ENCODE measurements at regions not wholly inside any gene's neighbourhood (a gene's known extent, or its start where the extent isn't known, plus 50 kb on each side); places are given as distances from the start of the nearest gene placed in this dataset.

DNA sequence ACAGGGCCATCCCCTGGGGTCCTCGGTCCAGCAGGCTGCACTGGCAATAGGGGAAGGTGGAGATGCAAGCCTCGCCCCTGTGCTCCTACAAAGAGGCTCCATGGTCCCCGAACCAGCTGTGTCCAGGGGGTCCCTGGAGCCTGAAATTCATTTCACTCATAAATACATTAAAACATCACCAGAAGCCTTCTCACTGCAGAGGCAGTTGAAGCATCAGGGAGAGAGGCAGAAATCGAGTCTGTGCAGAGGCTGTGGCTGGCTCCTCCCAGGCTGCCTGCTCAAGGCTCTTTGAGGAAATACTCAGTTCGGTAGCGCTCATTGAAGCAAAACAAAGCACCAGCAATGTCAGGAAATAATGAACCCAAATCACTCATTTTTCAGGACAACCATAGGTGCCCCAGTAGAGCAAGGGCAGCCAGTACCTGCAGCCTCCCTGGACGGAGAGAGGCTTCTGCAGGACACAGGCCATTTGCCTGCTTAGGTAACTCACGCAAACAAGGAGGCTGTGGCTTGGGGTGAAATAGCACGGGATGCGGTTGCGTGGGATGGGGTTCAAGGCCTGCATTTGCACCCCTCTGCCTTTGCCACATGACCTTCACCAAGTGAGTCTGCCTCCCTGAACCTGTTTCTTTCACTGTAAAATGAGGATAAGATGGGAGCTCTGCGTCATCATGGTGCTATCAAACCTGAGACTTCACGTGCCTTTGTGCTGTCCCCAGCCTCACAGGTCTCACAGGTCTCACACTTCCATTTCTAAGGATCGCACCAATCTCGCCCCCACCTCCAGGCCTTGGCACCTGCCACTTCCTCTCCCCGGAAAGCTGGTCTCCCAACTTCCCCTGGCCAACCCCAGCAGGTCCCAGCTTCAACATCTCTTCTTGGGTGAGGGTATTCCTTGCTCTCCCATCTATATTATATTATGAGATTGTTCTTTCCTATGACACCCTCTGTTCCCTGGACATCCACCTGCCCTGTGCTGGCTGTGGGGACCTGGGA is 84.3 kb upstream of the SHISAL1 start (continued):
- TF ChIP-seq, protein P1, sequence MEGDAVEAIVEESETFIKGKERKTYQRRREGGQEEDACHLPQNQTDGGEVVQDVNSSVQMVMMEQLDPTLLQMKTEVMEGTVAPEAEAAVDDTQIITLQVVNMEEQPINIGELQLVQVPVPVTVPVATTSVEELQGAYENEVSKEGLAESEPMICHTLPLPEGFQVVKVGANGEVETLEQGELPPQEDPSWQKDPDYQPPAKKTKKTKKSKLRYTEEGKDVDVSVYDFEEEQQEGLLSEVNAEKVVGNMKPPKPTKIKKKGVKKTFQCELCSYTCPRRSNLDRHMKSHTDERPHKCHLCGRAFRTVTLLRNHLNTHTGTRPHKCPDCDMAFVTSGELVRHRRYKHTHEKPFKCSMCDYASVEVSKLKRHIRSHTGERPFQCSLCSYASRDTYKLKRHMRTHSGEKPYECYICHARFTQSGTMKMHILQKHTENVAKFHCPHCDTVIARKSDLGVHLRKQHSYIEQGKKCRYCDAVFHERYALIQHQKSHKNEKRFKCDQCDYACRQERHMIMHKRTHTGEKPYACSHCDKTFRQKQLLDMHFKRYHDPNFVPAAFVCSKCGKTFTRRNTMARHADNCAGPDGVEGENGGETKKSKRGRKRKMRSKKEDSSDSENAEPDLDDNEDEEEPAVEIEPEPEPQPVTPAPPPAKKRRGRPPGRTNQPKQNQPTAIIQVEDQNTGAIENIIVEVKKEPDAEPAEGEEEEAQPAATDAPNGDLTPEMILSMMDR (IDR thresholded peaks at IDR 0.05 in 2 of 3, conservative IDR thresholded peaks at IDR 0.05 in 1 of 3; ENCODE audit: control insufficient read depth in 2 of 3, extremely low read depth in 1 of 3, insufficient read depth in 1 of 3, low read depth in 3 of 3, low read length in 3 of 3), result no peak
- TF ChIP-seq, protein P2, sequence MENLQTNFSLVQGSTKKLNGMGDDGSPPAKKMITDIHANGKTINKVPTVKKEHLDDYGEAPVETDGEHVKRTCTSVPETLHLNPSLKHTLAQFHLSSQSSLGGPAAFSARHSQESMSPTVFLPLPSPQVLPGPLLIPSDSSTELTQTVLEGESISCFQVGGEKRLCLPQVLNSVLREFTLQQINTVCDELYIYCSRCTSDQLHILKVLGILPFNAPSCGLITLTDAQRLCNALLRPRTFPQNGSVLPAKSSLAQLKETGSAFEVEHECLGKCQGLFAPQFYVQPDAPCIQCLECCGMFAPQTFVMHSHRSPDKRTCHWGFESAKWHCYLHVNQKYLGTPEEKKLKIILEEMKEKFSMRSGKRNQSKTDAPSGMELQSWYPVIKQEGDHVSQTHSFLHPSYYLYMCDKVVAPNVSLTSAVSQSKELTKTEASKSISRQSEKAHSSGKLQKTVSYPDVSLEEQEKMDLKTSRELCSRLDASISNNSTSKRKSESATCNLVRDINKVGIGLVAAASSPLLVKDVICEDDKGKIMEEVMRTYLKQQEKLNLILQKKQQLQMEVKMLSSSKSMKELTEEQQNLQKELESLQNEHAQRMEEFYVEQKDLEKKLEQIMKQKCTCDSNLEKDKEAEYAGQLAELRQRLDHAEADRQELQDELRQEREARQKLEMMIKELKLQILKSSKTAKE (IDR thresholded peaks at IDR 0.05; ENCODE audit: low read depth, poor library complexity, severe bottlenecking), result no peak

DNA sequence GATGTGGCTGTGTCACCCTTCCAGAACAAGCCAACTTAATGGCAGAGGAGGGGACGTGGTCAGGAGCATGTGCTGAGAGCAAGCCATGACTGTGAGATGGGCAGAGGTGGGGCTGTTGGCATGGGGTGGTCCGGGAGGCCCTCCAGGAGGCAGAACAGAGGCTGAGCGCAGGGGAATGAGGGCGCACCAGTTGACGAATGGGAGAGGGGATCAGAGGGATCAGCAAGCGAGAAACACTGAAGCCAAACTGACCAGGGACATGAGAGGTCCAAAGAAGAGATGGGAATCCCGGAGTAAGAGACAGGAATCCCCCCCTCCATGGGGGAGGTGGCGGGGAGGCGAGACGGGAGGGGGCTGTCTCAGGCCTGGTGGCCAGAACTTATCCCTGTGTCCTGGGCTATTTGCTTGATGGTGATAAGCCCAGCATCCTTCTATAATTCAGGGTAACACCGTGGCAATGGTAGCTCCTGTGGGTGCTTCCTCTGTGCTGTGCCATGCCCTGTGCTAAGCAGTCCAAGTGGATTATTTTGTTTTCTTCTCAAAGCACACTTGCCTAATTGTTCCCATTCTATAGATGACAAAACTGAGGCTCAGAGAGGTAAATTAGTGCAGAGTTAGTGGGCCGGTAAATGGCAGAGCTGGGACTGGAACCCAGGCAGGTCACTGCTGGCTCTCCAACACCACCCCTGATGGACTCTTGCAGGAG is 83.4 kb upstream of the SHISAL1 start:
- H3K9me3 ChIP-seq (replicated peaks; ENCODE audit: control insufficient read depth, insufficient read depth, low read length), result no peaks in the 10 kb centered on the region
- H3K4me2 ChIP-seq (ENCODE audit: control insufficient read depth, insufficient read depth), result no peak overlapping the region
- H3K4me1 ChIP-seq (ENCODE audit: control insufficient read depth, insufficient read depth, low read length), result no peaks in the 10 kb centered on the region
- H3K36me3 ChIP-seq (ENCODE audit: control insufficient read depth in 2 of 2, insufficient read depth in 2 of 2, low read length in 1 of 2), result no peaks in the 10 kb centered on the region
- FAIRE-seq, result no peak
- in situ Hi-C loops (cut with MboI), result no loop called here
- H3K27me3 ChIP-seq (replicated peaks in 1 of 2; ENCODE audit: control insufficient read depth in 2 of 2, insufficient read depth in 2 of 2, low read length in 1 of 2), result no peaks in the 10 kb centered on the region; a peak in 1 of 4 replicates
- DNase-seq (ENCODE audit: low read depth, low spot score), result no peak
- no peak overlapping the region for H3K27ac ChIP-seq (ENCODE audit: control insufficient read depth, insufficient read depth)
- no peaks in the 10 kb centered on the region for H4K20me1 ChIP-seq (ENCODE audit: control insufficient read depth, insufficient read depth)
- H2AFZ ChIP-seq (ENCODE audit: control insufficient read depth, low read depth, low read length), result no peak overlapping the region
- ChIA-PET SMC1A (ENCODE audit: uncharacterized antibody, unreplicated experiment) (no interaction called here), POLR2A (no interaction called here), RAD21 (ENCODE audit: unreplicated experiment) (no interaction called here), CTCF (interaction anchor here (0.7 kb wide), 1 partner anchor 31 kb away, joined by 3 read pairs; no protein-coding TSS in a partner anchor)
- H3K4me3 ChIP-seq, result no peak overlapping the region
- H3K79me2 ChIP-seq (ENCODE audit: control insufficient read depth, insufficient read depth, low read length), result no peaks in the 10 kb centered on the region
- 12% methylated on average over 12 of the region's 12 CpGs for WGBS (ENCODE audit: insufficient coverage, insufficient replicate concordance, low lambda C conversion rate, missing lambda C conversion rate)
- intact Hi-C loops (cut with micrococcal nuclease; ENCODE audit: unreplicated experiment), result no loop called here
- ATAC-seq, result no peak
- TF ChIP-seq GABPA (IDR thresholded peaks at IDR 0.05; ENCODE audit: low read depth) (no peak), JUNB (IDR thresholded peaks at IDR 0.05) (no peak), ZZZ3 (IDR thresholded peaks at IDR 0.05; ENCODE audit: control insufficient read depth, insufficient read length, low read depth) (no peak), MYC (IDR thresholded peaks at IDR 0.05; ENCODE audit: insufficient read depth, insufficient read length, insufficient replicate concordance, low read length, severe bottlenecking) (no peak), IRF4 (IDR thresholded peaks at IDR 0.05; ENCODE audit: low read depth, low read length) (no peak), YY1 (IDR thresholded peaks at IDR 0.05; ENCODE audit: low read depth, low read length) (no peak), NFYA (IDR thresholded peaks at IDR 0.05; ENCODE audit: borderline replicate concordance, low read depth, low read length) (no peak), NFXL1 (IDR thresholded peaks at IDR 0.05; ENCODE audit: borderline replicate concordance) (no peak), SMAD1 (IDR thresholded peaks at IDR 0.05; ENCODE audit: low read depth, partially characterized antibody) (no peak), TARDBP (IDR thresholded peaks at IDR 0.05; ENCODE audit: borderline replicate concordance) (no peak), RB1 (IDR thresholded peaks at IDR 0.05; ENCODE audit: borderline replicate concordance) (no peak), CHD1 (IDR thresholded peaks at IDR 0.05; ENCODE audit: low read depth, low read length) (no peak), BMI1 (IDR thresholded peaks at IDR 0.05; ENCODE audit: borderline replicate concordance) (no peak)
- no TSS peak for BruUV-seq (replicated peaks)
- no peak overlapping the region for H3K9ac ChIP-seq (ENCODE audit: control insufficient read depth, insufficient read depth, low read length)

Measured in GM12878 (cell line).